Activated CD8-positive, alpha-beta T cell treated with anti-CD3 and anti-CD28 coated beads for 36 hours (primary cell): ENCODE measurements at regions not wholly inside any gene's neighbourhood (a gene's known extent, or its start where the extent isn't known, plus 50 kb on each side); places are given as distances from the start of the nearest gene placed in this dataset.

Experiments used
- ATAC-seq: fragments of 200-7000 bp; cut with Tn5 transposase; one replicate; pipeline ENCODE4 v1.10.0; 2021; ENCODE audit warnings: mild to moderate bottlenecking, moderate library complexity
- CTCF ChIA-PET: fragments of 350-600 bp; sonication (Branson Sonifier 250); formaldehyde crosslinking; loops from one replicate; lab custom pipeline; 2021; ENCODE audit warnings: antibody characterized with exemption; lab: Charles Lee
- POLR2A ChIA-PET: fragments of 350-600 bp; sonication (Branson Sonifier 250); formaldehyde crosslinking; loops from one replicate; lab custom pipeline; 2021; ENCODE audit warnings: antibody characterized with exemption; lab: Charles Lee
- DNase-seq: peaks from one replicate; pipeline ENCODE4 v3.0.0-alpha.2; 2020
- H3K27ac Mint-ChIP-seq: one replicate; pipeline ENCODE4 v1.8.0; 2021; ENCODE audit warnings: mild to moderate bottlenecking, mixed read lengths
- H3K27me3 Mint-ChIP-seq: one replicate; pipeline ENCODE4 v1.8.0; 2021; ENCODE audit warnings: mixed read lengths
- H3K36me3 Mint-ChIP-seq: one replicate; pipeline ENCODE4 v1.8.0; 2021; ENCODE audit warnings: low read depth, mixed read lengths
- H3K4me1 Mint-ChIP-seq: one replicate; pipeline ENCODE4 v1.8.0; 2021; ENCODE audit warnings: low read depth, mixed read lengths
- H3K4me3 Mint-ChIP-seq: one replicate; pipeline ENCODE4 v1.8.0; 2021; ENCODE audit warnings: mild to moderate bottlenecking, moderate library complexity, mixed read lengths
- H3K9me3 Mint-ChIP-seq: one replicate; pipeline ENCODE4 v1.8.0; 2021; ENCODE audit warnings: mixed read lengths
- intact Hi-C: fragments of 100-400 bp; cut with micrococcal nuclease; formaldehyde crosslinking; loops from one replicate; pipeline ENCODE4 v1.10.0; 2022
- TF ChIP-seq, protein P1 (sequence below): fragments of 200-600 bp; IDR thresholded peaks from one replicate; pipeline ENCODE4 v1.8.0; 2022; ENCODE audit warnings: antibody characterized with exemption, mild to moderate bottlenecking

- Mint-ChIP-seq H3K27ac (no peak overlapping the region), H3K9me3 (no peaks in the 10 kb centered on the region), H3K4me1 (no peaks in the 10 kb centered on the region), H3K36me3 (no peaks in the 10 kb centered on the region), H3K4me3 (no peak overlapping the region), H3K27me3 (peaks cover 11% of the 10 kb centered on the region)
- ATAC-seq = no peak
- TF ChIP-seq, protein P1, sequence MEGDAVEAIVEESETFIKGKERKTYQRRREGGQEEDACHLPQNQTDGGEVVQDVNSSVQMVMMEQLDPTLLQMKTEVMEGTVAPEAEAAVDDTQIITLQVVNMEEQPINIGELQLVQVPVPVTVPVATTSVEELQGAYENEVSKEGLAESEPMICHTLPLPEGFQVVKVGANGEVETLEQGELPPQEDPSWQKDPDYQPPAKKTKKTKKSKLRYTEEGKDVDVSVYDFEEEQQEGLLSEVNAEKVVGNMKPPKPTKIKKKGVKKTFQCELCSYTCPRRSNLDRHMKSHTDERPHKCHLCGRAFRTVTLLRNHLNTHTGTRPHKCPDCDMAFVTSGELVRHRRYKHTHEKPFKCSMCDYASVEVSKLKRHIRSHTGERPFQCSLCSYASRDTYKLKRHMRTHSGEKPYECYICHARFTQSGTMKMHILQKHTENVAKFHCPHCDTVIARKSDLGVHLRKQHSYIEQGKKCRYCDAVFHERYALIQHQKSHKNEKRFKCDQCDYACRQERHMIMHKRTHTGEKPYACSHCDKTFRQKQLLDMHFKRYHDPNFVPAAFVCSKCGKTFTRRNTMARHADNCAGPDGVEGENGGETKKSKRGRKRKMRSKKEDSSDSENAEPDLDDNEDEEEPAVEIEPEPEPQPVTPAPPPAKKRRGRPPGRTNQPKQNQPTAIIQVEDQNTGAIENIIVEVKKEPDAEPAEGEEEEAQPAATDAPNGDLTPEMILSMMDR = no peak
- ChIA-PET CTCF (no interaction called here), POLR2A (no interaction called here)
- no peak for DNase-seq
- intact Hi-C loops = no loop called here
Measured at GRCh38 chr6:169891846-169892245, 140.4 kb downstream of the ERMARD start.

DNA sequence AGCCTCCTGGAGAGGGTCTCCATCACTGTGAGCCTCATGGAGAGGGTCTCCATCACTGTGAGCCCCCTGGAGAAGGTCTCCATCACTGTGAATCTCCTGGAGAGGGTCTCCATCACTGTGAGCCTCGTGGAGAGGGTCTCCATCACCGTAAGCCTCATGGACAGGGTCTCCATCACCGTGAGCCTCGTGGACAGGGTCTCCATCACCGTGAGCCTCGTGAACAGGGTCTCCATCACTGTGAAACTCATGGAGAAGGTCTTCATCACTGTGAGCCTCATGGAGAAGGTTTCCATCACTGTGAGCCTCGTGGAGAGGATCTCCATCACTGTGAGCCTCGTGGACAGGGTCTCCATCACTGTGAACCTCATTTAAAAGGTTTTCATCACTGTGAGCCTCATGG lies 140.0 kb downstream of the ERMARD start:
- DNase-seq (no peak), ATAC-seq (no peak)
- Mint-ChIP-seq H3K4me3 (no peak overlapping the region), H3K27me3 (peaks cover 11% of the 10 kb centered on the region), H3K27ac (no peak overlapping the region), H3K9me3 (no peaks in the 10 kb centered on the region), H3K4me1 (no peaks in the 10 kb centered on the region), H3K36me3 (no peaks in the 10 kb centered on the region)
- POLR2A ChIA-PET = no interaction called here
- intact Hi-C loops = no loop called here
- TF ChIP-seq, protein P1 = no peak
- CTCF ChIA-PET = no interaction called here

DNA sequence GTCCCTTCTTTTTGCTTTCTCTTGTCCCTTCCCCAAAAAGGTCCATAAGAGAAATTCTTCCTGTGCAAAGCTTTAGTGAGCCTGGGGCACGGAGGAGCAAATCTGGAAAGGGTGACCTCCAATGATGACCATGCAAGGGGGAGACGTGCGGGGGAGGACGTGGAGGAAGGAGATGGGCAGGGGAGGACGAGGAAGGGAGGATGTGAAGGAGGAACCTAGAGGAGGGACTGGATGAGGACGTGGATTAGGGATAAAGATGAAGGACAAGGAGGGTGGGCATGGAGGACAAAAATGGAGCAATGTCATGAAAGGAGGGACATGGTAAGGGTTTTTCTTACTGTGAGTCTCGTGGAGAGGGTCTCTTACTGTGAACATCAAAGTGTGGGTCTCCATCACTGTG lies 139.5 kb downstream of the ERMARD start:
- DNase-seq (no peak), ATAC-seq (no peak)
- CTCF ChIA-PET = interaction anchor here (1.2 kb wide), 1 partner anchor 10 kb away, joined by 3 read pairs; no protein-coding TSS in a partner anchor
- no peak overlapping the region for H3K27ac Mint-ChIP-seq
- H3K27me3 Mint-ChIP-seq = peaks cover 11% of the 10 kb centered on the region
- H3K36me3 Mint-ChIP-seq = no peaks in the 10 kb centered on the region
- no peak overlapping the region for H3K4me3 Mint-ChIP-seq
- TF ChIP-seq, protein P1 = no peak
- no peaks in the 10 kb centered on the region for H3K4me1 Mint-ChIP-seq
- no peaks in the 10 kb centered on the region for H3K9me3 Mint-ChIP-seq
- intact Hi-C loops = no loop called here
- POLR2A ChIA-PET = no interaction called here

- ChIA-PET CTCF (interaction anchor here (1.2 kb wide), 2 partner anchors 9 to 58 kb away, joined by 3 to 5 read pairs; no protein-coding TSS in a partner anchor), POLR2A (no interaction called here)
- no peaks in the 10 kb centered on the region for H3K9me3 Mint-ChIP-seq
- no peak overlapping the region for H3K27ac Mint-ChIP-seq
- peaks cover 11% of the 10 kb centered on the region for H3K27me3 Mint-ChIP-seq
- intact Hi-C loops = no loop called here
- DNase-seq = no peak
- TF ChIP-seq, protein P1 = no peak
- H3K4me3 Mint-ChIP-seq = no peak overlapping the region
- no peaks in the 10 kb centered on the region for H3K36me3 Mint-ChIP-seq
- ATAC-seq = no peak
- H3K4me1 Mint-ChIP-seq = no peaks in the 10 kb centered on the region
Measured at GRCh38 chr6:169890049-169890448, 138.6 kb downstream of the ERMARD start.

DNA sequence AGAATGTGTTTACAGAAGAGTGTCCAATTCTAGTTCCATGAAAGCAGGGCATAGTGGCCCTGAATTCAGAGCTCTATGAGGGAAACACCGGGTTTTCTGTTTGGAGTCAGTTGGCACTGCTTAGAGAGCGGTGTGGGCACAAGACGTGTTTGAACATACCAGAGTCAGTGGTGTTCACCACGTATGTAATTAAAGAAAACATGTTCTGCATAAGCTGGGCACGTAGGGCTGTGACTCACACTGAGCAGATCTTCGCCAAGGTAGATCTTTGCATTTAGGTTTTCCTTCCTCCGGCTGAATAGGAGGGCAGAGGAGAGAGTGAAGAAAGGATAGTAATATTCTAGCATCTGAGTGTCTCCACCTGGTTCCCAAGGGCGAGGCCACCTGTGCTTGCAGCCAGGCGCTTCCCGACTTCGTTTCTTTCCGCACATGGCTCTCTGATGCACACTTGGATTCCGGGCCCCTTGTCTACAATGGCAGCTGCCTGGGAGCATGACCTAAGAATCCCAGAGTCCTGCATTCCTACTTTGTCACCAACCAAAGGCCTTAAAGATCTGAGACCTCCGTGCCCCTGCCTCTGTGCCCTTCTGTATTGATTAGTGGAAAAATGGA lies 136.2 kb downstream of the ERMARD start:
- Mint-ChIP-seq H3K4me1 (no peaks in the 10 kb centered on the region), H3K4me3 (no peak overlapping the region), H3K36me3 (no peaks in the 10 kb centered on the region), H3K9me3 (no peaks in the 10 kb centered on the region), H3K27ac (no peak overlapping the region), H3K27me3 (peaks cover 17% of the 10 kb centered on the region)
- intact Hi-C loops = no loop called here
- ATAC-seq = no peak
- DNase-seq = no peak
- ChIA-PET CTCF (no interaction called here), POLR2A (no interaction called here)
- TF ChIP-seq, protein P1 = no peak
